ENCODE measurements at regions not wholly inside any gene's neighbourhood (a gene's known extent, or its start where the extent isn't known, plus 50 kb on each side); places are given as distances from the start of the nearest gene placed in this dataset.

DNA sequence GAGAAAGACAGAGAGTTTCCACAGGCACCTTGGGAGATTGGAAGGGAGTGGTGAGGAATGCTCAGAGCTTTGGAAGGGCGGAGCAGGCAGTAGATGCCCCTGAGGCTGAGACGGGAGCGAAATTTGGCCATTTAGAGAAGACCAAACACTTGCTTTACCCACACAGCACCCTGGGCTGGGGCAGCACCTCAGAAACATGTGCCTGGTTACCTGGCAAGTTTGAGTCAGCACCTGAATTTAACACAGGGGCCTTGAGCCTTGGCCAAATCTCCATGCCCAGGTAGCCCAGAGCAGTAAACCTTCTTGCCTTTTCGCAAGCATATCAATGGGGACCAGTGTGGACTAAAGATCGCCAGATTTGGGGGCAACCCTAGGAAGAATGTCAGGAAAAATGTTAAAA lies 111.9 kb upstream of the NFE2L3 start:
- Histone ChIP-seq H3K9me3 (ENCODE audit: control extremely low read depth in 1 of 3, control insufficient read depth in 2 of 3, insufficient read depth in 1 of 3, low read length in 2 of 3) (peaks cover 0 to 6% (median 0%) of the 10 kb centered on the region in 3 donors), H2AFZ (ENCODE audit: insufficient read depth, low read depth, low read length, poor library complexity, severe bottlenecking) (no peak overlapping the region), H4K20me1 (ENCODE audit: control insufficient read depth, insufficient read depth, low read length, poor library complexity, severe bottlenecking) (no peaks in the 10 kb centered on the region), H3K79me2 (ENCODE audit: control insufficient read depth, insufficient read depth, low read length) (no peaks in the 10 kb centered on the region), H3K27ac (ENCODE audit: low read length in 2 of 2) (no peak overlapping the region), H3K9ac (ENCODE audit: low read length) (no peak overlapping the region), H3K4me2 (replicated peaks; ENCODE audit: low read depth, low read length, poor library complexity, severe bottlenecking) (no peak overlapping the region), H3K4me3 (ENCODE audit: control extremely low read depth in 1 of 5, extremely low read depth in 1 of 5, insufficient read depth in 1 of 5, low read depth in 2 of 5, low read length in 4 of 5) (no peak overlapping the region), H3K4me1 (ENCODE audit: control insufficient read depth in 2 of 2, insufficient read depth in 2 of 2, low read length in 2 of 2) (no peaks in the 10 kb centered on the region), H3K36me3 (replicated peaks in 1 of 2; ENCODE audit: control extremely low read depth in 1 of 2, control insufficient read depth in 1 of 2, extremely low read depth in 1 of 2, insufficient read depth in 2 of 2, low read length in 1 of 2) (no peaks in the 10 kb centered on the region), H3K27me3 (replicated peaks in 1 of 4; ENCODE audit: control extremely low read depth in 1 of 4, control insufficient read depth in 3 of 4, insufficient read depth in 4 of 4, low read length in 3 of 4) (peaks cover 0 to 23% (median 6%) of the 10 kb centered on the region in 4 experiments)
- Mint-ChIP-seq H3K27ac (no peak overlapping the region), H3K27me3 (peaks cover 55% of the 10 kb centered on the region), H3K4me1 (no peaks in the 10 kb centered on the region), H3K4me3 (no peak overlapping the region), H3K9me3 (ENCODE audit: insufficient read depth) (peaks cover 3% of the 10 kb centered on the region)
- ATAC-seq (ENCODE audit: low read depth) = no peak
- intact Hi-C loops (cut with micrococcal nuclease) = no loop called here
- WGBS (ENCODE audit: insufficient coverage) = 86% methylated on average over 3 of the region's 5 CpGs
- TF ChIP-seq EZH2 (IDR thresholded peaks at IDR 0.05; ENCODE audit: borderline replicate concordance, insufficient read depth, low read depth, low read length, poor library complexity, severe bottlenecking) = no peak
- TF ChIP-seq, protein P1, sequence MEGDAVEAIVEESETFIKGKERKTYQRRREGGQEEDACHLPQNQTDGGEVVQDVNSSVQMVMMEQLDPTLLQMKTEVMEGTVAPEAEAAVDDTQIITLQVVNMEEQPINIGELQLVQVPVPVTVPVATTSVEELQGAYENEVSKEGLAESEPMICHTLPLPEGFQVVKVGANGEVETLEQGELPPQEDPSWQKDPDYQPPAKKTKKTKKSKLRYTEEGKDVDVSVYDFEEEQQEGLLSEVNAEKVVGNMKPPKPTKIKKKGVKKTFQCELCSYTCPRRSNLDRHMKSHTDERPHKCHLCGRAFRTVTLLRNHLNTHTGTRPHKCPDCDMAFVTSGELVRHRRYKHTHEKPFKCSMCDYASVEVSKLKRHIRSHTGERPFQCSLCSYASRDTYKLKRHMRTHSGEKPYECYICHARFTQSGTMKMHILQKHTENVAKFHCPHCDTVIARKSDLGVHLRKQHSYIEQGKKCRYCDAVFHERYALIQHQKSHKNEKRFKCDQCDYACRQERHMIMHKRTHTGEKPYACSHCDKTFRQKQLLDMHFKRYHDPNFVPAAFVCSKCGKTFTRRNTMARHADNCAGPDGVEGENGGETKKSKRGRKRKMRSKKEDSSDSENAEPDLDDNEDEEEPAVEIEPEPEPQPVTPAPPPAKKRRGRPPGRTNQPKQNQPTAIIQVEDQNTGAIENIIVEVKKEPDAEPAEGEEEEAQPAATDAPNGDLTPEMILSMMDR (IDR thresholded peaks at IDR 0.05) = no peak
- ChIA-PET POLR2A (no interaction called here), CTCF (no interaction called here)
- DNase-seq = no peak

DNA sequence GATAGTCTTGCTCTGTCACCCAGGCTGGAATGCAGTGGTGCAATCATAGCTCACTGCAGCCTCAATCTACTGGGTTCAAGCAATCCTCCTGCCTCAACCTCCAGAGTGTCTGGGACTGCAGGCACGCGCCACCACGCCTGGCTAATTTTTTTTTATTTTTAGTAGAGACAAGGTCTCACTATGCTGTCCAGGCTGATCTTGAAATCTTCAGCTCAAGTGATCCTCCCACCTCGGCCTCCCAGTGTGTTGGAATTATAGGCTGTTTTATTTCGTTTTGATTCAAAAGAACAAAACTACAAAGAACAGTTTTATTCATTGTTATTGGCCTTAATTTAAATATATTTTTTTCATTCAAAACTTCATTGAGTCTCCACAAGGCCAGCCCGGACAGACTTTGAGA lies 109.8 kb upstream of the NFE2L3 start:
- Mint-ChIP-seq H3K4me1 (no peaks in the 10 kb centered on the region), H3K27ac (no peak overlapping the region), H3K9me3 (ENCODE audit: insufficient read depth) (no peaks in the 10 kb centered on the region), H3K27me3 (peaks cover 47% of the 10 kb centered on the region), H3K4me3 (no peak overlapping the region)
- H3K27me3 ChIP-seq (replicated peaks in 1 of 4; ENCODE audit: control extremely low read depth in 1 of 4, control insufficient read depth in 3 of 4, insufficient read depth in 4 of 4, low read length in 3 of 4) = peaks cover 0 to 23% (median 7%) of the 10 kb centered on the region in 4 experiments
- no peak overlapping the region for H3K9ac ChIP-seq (ENCODE audit: low read length)
- no peak overlapping the region for H3K27ac ChIP-seq (ENCODE audit: low read length in 2 of 2)
- H2AFZ ChIP-seq (ENCODE audit: insufficient read depth, low read depth, low read length, poor library complexity, severe bottlenecking) = no peak overlapping the region
- WGBS (ENCODE audit: insufficient coverage) = 89% methylated on average over 1 of the region's 6 CpGs
- no peaks in the 10 kb centered on the region for H3K79me2 ChIP-seq (ENCODE audit: control insufficient read depth, insufficient read depth, low read length)
- intact Hi-C loops (cut with micrococcal nuclease) = no loop called here
- no peaks in the 10 kb centered on the region for H4K20me1 ChIP-seq (ENCODE audit: control insufficient read depth, insufficient read depth, low read length, poor library complexity, severe bottlenecking)
- H3K4me2 ChIP-seq (replicated peaks; ENCODE audit: low read depth, low read length, poor library complexity, severe bottlenecking) = no peak overlapping the region
- CTCF ChIA-PET = interaction anchor here (1.1 kb wide), 1 partner anchor 37 kb away, joined by 4 read pairs; no protein-coding TSS in a partner anchor
- H3K36me3 ChIP-seq (replicated peaks in 1 of 2; ENCODE audit: control extremely low read depth in 1 of 2, control insufficient read depth in 1 of 2, extremely low read depth in 1 of 2, insufficient read depth in 2 of 2, low read length in 1 of 2) = no peaks in the 10 kb centered on the region
- no peaks in the 10 kb centered on the region for H3K9me3 ChIP-seq (ENCODE audit: control extremely low read depth in 1 of 3, control insufficient read depth in 2 of 3, insufficient read depth in 1 of 3, low read length in 2 of 3)
- ATAC-seq (ENCODE audit: low read depth) (no peak), DNase-seq (no peak)
- no peak overlapping the region for H3K4me3 ChIP-seq (ENCODE audit: control extremely low read depth in 1 of 5, extremely low read depth in 1 of 5, insufficient read depth in 1 of 5, low read depth in 2 of 5, low read length in 4 of 5)
- no peak for TF ChIP-seq EZH2 (IDR thresholded peaks at IDR 0.05; ENCODE audit: borderline replicate concordance, insufficient read depth, low read depth, low read length, poor library complexity, severe bottlenecking)
- TF ChIP-seq, protein P1 (IDR thresholded peaks at IDR 0.05) = no peak
- POLR2A ChIA-PET = no interaction called here
- no peaks in the 10 kb centered on the region for H3K4me1 ChIP-seq (ENCODE audit: control insufficient read depth in 2 of 2, insufficient read depth in 2 of 2, low read length in 2 of 2)
